Right lobe of liver (tissue), 4 donors: ENCODE measurements at regions not wholly inside any gene's neighbourhood (a gene's known extent, or its start where the extent isn't known, plus 50 kb on each side); places are given as distances from the start of the nearest gene placed in this dataset.

Experiments
- POLR2A ChIP-seq: fragments of 450-650 bp; IDR thresholded peaks from one replicate; pipeline ENCODE4 v1.6.1; 2017; ENCODE audit warnings: antibody characterized with exemption, mild to moderate bottlenecking
- TF ChIP-seq, protein P1 (sequence below), 4 donors: fragments of 200-600 bp in 3 of 4; fragments of 450-650 bp in 1 of 4; IDR thresholded peaks; one replicate each; pipeline versions ENCODE4 v1.5.1 to v1.8.0; 2016 to 2022; ENCODE audit warnings: antibody characterized with exemption in 4 of 4, mild to moderate bottlenecking in 2 of 4
- donor health status: DM: no; HTN: no; CAD: no.
- donor health status: DM: no; HTN: no; CAD: no.
- donor health status: DM: no; HTN: yes; CAD: no.

GRCh38 chr20:51094221-51094620, 71.3 kb upstream of the KCNG1 start:
- TF ChIP-seq, protein P1, sequence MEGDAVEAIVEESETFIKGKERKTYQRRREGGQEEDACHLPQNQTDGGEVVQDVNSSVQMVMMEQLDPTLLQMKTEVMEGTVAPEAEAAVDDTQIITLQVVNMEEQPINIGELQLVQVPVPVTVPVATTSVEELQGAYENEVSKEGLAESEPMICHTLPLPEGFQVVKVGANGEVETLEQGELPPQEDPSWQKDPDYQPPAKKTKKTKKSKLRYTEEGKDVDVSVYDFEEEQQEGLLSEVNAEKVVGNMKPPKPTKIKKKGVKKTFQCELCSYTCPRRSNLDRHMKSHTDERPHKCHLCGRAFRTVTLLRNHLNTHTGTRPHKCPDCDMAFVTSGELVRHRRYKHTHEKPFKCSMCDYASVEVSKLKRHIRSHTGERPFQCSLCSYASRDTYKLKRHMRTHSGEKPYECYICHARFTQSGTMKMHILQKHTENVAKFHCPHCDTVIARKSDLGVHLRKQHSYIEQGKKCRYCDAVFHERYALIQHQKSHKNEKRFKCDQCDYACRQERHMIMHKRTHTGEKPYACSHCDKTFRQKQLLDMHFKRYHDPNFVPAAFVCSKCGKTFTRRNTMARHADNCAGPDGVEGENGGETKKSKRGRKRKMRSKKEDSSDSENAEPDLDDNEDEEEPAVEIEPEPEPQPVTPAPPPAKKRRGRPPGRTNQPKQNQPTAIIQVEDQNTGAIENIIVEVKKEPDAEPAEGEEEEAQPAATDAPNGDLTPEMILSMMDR (IDR thresholded peaks at IDR 0.05), result no peak
- TF ChIP-seq POLR2A, result no peak
